ENCODE measurements at regions not wholly inside any gene's neighbourhood (a gene's known extent, or its start where the extent isn't known, plus 50 kb on each side); places are given as distances from the start of the nearest gene placed in this dataset.

DNA sequence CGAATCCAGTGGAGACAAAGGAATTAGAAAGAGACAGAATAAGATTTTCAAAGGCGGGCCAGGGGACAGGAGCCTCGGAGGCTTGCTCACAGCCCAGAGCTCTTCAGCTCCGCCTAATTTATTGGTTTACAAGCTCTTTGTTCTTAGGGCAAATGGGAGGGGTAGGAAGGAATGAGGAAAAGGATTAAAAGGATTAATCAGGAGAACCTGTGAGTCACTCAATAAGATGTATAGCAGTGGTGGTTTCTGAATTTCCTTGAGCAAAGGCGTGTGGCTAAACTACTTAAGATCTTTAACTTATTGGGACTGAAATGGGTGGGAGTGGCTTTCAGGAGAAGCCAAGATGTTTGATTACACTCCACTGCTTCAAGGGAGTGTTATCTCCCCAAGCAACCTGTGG, 456.0 kb upstream of the SPANXN1 start:
- no peak for TF ChIP-seq EP300 (IDR thresholded peaks at IDR 0.05)
- TF ChIP-seq POLR2A (IDR thresholded peaks at IDR 0.05) = no peak
- no peaks in the 10 kb centered on the region for H3K36me3 ChIP-seq
- intact Hi-C loops (cut with DNase I) = no loop called here
- no peak overlapping the region for H3K27ac ChIP-seq
- H3K4me1 ChIP-seq (ENCODE audit: insufficient read depth) = no peaks in the 10 kb centered on the region
- no peaks in the 10 kb centered on the region for H3K27me3 ChIP-seq
- H3K4me3 ChIP-seq = no peak overlapping the region
- no peaks in the 10 kb centered on the region for H3K9me3 ChIP-seq
- no peak for DNase-seq
- WGBS, 3 donors = 55 to 64% (median 57%) methylated on average over 5 of the region's 5 CpGs

DNA sequence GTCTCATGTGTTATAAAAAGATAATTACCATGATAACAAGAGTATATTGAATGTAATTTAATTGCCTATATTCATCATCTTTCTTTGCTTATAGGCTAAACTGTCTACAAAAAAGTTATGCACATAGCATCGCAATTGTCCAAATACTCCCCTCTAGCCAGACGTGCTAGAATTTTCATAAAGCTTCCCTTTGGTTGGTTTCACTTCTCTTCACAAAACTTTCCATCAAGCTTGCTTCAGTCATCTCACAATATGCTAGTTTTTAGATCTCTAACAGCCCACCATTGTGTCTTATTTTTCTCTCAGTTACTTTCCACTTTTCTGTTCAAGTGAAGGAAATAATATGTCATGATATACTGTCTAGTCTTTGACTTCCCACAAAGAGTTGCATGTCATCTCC, 448.3 kb upstream of the SPANXN1 start:
- TF ChIP-seq EP300 (IDR thresholded peaks at IDR 0.05) (no peak), POLR2A (IDR thresholded peaks at IDR 0.05) (no peak)
- TF ChIP-seq, protein P1, sequence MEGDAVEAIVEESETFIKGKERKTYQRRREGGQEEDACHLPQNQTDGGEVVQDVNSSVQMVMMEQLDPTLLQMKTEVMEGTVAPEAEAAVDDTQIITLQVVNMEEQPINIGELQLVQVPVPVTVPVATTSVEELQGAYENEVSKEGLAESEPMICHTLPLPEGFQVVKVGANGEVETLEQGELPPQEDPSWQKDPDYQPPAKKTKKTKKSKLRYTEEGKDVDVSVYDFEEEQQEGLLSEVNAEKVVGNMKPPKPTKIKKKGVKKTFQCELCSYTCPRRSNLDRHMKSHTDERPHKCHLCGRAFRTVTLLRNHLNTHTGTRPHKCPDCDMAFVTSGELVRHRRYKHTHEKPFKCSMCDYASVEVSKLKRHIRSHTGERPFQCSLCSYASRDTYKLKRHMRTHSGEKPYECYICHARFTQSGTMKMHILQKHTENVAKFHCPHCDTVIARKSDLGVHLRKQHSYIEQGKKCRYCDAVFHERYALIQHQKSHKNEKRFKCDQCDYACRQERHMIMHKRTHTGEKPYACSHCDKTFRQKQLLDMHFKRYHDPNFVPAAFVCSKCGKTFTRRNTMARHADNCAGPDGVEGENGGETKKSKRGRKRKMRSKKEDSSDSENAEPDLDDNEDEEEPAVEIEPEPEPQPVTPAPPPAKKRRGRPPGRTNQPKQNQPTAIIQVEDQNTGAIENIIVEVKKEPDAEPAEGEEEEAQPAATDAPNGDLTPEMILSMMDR (IDR thresholded peaks at IDR 0.05) = no peak
- Histone ChIP-seq H3K27ac (no peak overlapping the region), H3K4me3 (no peak overlapping the region), H3K27me3 (no peaks in the 10 kb centered on the region), H3K36me3 (no peaks in the 10 kb centered on the region), H3K9me3 (no peaks in the 10 kb centered on the region), H3K4me1 (ENCODE audit: insufficient read depth) (no peaks in the 10 kb centered on the region)
- no peak for DNase-seq
- intact Hi-C loops (cut with DNase I) = no loop called here
- WGBS, 3 donors = 34 to 68% (median 65%) methylated on average over 2 of the region's 2 CpGs

DNA sequence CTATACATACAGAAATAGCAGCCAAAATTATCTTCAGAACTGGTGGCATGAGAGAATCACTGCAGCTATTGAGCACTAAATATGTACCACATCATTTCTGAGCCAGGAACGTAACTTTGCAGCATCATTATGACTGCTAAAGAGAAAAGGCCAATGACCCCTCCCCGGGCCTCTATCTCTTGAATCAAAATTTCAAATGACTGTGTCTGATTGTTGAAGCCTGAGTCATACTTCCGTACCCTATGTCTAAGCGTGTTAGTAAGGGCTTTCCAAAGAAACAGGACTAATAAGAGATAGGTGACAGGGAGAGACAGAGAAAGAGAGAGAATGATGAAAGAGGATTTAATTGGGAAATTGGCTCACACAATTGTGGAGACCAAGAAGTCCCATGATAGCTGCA, 445.5 kb upstream of the SPANXN1 start:
- Histone ChIP-seq H3K4me1 (ENCODE audit: insufficient read depth) (no peaks in the 10 kb centered on the region), H3K27me3 (peaks cover 3% of the 10 kb centered on the region), H3K4me3 (no peak overlapping the region), H3K9me3 (no peaks in the 10 kb centered on the region), H3K27ac (no peak overlapping the region), H3K36me3 (no peaks in the 10 kb centered on the region)
- WGBS, 3 donors = 61 to 67% (median 66%) methylated on average over 4 of the region's 4 CpGs
- DNase-seq = no peak
- no peak for TF ChIP-seq EP300 (IDR thresholded peaks at IDR 0.05)
- TF ChIP-seq POLR2A (IDR thresholded peaks at IDR 0.05) = no peak
- intact Hi-C loops (cut with DNase I) = no loop called here

DNA sequence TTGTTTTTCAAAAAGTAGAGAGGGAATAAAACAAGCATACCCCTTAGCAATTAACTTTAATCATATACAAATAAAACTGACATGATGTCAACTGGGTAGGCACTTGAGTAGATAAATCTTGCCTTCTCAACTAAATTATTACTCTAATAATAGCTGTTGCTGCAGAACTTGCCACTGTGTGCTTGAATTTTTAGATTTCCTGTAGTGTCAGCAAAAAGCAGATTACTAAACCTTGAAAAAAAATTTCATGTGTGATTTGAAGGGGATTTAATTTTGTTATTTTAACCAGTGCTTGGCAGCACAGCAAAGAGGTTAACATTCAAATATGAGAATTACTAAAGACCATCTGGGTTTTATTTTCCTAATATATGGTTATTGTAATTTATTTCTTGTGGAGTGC, 438.3 kb upstream of the SPANXN1 start:
- no peak for DNase-seq
- no peak for TF ChIP-seq EP300 (IDR thresholded peaks at IDR 0.05)
- TF ChIP-seq, protein P1 (IDR thresholded peaks at IDR 0.05) = no peak
- TF ChIP-seq POLR2A (IDR thresholded peaks at IDR 0.05) = no peak

DNA sequence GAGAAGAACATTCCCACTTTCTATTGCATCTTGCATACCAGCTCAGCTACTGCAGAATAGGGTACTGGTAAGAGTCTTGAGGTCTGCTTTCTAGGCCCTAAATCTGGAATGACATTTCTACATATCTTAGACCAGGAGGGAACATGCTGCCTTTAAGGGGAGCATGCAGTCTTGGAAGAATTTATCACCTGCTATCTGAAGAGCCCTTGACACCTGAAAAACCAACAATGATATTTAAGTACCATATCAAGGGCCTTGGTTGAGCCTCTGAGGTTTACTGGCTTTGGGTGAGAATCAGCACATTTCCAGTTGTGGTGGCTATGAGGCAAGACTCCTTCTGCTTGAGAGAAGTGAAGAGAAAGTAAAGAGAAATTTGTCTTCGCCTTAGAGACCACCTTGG, 436.8 kb upstream of the SPANXN1 start:
- H3K36me3 ChIP-seq = no peaks in the 10 kb centered on the region
- TF ChIP-seq, protein P1 (IDR thresholded peaks at IDR 0.05) = no peak
- TF ChIP-seq POLR2A (IDR thresholded peaks at IDR 0.05) (no peak), EP300 (IDR thresholded peaks at IDR 0.05) (no peak)
- H3K4me3 ChIP-seq = no peak overlapping the region
- no peak overlapping the region for H3K27ac ChIP-seq
- no peaks in the 10 kb centered on the region for H3K9me3 ChIP-seq
- peaks cover 3% of the 10 kb centered on the region for H3K27me3 ChIP-seq
- DNase-seq = no peak
- 39 to 52% (median 43%) methylated on average over 1 of the region's 1 CpG for WGBS, 3 donors
- intact Hi-C loops (cut with DNase I) = no loop called here
- no peaks in the 10 kb centered on the region for H3K4me1 ChIP-seq (ENCODE audit: insufficient read depth)

More for the DNA sequence above, 438.3 kb upstream of the SPANXN1 start:
- Histone ChIP-seq H3K4me3 (no peak overlapping the region), H3K4me1 (ENCODE audit: insufficient read depth) (no peaks in the 10 kb centered on the region), H3K9me3 (no peaks in the 10 kb centered on the region), H3K36me3 (no peaks in the 10 kb centered on the region), H3K27ac (no peak overlapping the region), H3K27me3 (peaks cover 3% of the 10 kb centered on the region)
- intact Hi-C loops (cut with DNase I) = no loop called here

DNA sequence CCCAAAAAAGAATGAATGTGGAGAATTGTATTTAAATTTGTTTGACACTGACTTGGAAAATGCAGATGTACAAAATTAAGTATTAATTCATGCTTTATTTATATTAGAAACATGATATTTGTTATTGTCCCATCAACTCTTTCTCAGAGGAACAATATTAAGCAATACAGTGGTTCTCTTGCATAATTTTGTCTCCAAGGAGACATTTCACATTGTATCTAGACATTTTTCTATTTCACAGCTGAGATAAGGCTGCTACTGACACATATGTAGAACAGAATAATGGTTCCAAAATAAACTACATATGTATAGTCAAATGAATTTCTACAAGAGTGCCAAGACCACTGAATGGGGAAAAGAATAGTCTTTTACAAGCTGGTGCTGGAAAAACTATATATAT, 427.9 kb upstream of the SPANXN1 start:
- intact Hi-C loops (cut with DNase I) = no loop called here

More for the DNA sequence above, 427.9 kb upstream of the SPANXN1 start:
- H3K27me3 ChIP-seq = no peaks in the 10 kb centered on the region
- no peak overlapping the region for H3K27ac ChIP-seq
- H3K36me3 ChIP-seq = no peaks in the 10 kb centered on the region
- no peaks in the 10 kb centered on the region for H3K9me3 ChIP-seq
- DNase-seq = no peak
- H3K4me3 ChIP-seq = no peak overlapping the region
- TF ChIP-seq POLR2A (IDR thresholded peaks at IDR 0.05) = no peak
- TF ChIP-seq, protein P1 (IDR thresholded peaks at IDR 0.05) = no peak
- no peak for TF ChIP-seq EP300 (IDR thresholded peaks at IDR 0.05)
- no peaks in the 10 kb centered on the region for H3K4me1 ChIP-seq (ENCODE audit: insufficient read depth)

Measured in ovary (tissue), 7 donors.